ENCODE measurements at regions not wholly inside any gene's neighbourhood (a gene's known extent, or its start where the extent isn't known, plus 50 kb on each side); places are given as distances from the start of the nearest gene placed in this dataset.

DNA sequence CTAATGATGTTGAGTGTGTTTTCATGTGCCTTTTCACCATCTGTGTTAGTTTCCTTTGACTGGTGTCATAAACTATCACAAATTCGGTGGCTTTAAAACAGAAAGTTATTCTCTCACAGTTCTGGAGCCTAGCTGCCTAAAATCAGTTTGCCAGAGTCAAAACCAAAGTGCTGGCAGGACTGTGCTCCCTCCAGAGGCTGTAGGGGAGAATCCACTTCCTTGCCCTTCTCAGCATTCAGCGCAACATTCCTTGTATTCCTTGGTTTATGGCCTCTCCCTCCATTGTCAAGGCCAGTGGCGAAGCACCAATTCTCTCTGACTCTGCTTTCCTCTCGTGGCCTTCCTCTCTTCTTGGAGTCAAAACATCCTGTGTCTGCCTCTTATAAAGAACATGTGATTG lies 174.2 kb upstream of the PDE3A start:
- no peak for TF ChIP-seq POLR2A (IDR thresholded peaks at IDR 0.05)
- TF ChIP-seq, protein P1, sequence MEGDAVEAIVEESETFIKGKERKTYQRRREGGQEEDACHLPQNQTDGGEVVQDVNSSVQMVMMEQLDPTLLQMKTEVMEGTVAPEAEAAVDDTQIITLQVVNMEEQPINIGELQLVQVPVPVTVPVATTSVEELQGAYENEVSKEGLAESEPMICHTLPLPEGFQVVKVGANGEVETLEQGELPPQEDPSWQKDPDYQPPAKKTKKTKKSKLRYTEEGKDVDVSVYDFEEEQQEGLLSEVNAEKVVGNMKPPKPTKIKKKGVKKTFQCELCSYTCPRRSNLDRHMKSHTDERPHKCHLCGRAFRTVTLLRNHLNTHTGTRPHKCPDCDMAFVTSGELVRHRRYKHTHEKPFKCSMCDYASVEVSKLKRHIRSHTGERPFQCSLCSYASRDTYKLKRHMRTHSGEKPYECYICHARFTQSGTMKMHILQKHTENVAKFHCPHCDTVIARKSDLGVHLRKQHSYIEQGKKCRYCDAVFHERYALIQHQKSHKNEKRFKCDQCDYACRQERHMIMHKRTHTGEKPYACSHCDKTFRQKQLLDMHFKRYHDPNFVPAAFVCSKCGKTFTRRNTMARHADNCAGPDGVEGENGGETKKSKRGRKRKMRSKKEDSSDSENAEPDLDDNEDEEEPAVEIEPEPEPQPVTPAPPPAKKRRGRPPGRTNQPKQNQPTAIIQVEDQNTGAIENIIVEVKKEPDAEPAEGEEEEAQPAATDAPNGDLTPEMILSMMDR (IDR thresholded peaks at IDR 0.05) = peak in 1 of 6 experiments; percentile 6

Data from Peyer's patch (tissue), 4 donors.